Breast epithelium (tissue), 3 donors: ENCODE measurements at regions not wholly inside any gene's neighbourhood (a gene's known extent, or its start where the extent isn't known, plus 50 kb on each side); places are given as distances from the start of the nearest gene placed in this dataset.

Experiments
- POLR2A ChIP-seq: fragments of 450-650 bp; IDR thresholded peaks from one replicate; pipeline ENCODE4 v1.6.1; 2016; ENCODE audit warnings: antibody characterized with exemption, mild to moderate bottlenecking, moderate library complexity
- POLR2AphosphoS5 ChIP-seq, 3 donors: sonication (generic); formaldehyde crosslinking; IDR thresholded peaks; one replicate each; pipeline ENCODE4 v1.6.1; 2017; ENCODE audit warnings: antibody characterized with exemption in 3 of 3
- TF ChIP-seq, protein P1 (sequence below), 3 donors: fragments of 450-650 bp; IDR thresholded peaks; one replicate each; pipeline ENCODE4 v1.5.1; 2016 to 2017; ENCODE audit warnings: antibody characterized with exemption in 3 of 3, mild to moderate bottlenecking in 3 of 3, moderate library complexity in 3 of 3

DNA sequence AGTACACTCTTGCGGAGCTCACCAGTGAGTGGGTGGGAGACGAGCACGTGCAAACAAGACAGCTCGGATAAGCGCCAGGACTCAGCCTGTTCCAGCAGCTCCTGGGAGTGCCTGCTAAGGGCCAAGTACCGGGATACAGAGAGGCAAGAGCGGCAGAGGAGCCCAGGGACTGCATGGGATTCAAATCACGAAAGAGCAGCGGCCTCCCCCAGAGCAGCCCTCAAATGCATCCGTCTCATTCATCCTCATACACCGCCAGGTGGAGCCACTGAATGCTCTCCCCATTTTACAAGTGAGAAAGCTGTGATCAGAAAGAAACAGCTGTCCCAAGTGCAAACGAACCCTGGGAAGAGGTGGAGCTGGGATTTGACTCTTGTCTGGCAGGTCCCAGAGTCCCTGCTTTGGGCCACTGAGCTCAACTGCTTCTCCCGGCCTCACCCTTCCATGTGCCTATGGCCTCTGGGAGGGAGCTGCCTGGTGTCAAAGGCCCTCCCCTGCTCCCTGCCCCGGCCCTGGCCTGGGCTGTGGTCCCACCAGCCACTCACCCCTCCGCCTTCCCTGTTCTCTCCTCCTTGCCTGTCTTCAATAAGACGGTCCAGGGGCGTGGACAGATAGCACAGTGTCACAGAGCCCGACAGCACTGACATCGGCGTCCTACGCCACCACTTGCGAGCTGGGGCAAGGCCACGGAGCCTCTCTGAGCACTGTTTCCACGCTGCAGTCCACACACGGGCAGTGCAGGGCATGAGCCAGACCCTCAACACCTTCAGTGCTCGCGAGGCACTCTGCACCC, 72.8 kb upstream of the TAF1B start:
- TF ChIP-seq, protein P1, sequence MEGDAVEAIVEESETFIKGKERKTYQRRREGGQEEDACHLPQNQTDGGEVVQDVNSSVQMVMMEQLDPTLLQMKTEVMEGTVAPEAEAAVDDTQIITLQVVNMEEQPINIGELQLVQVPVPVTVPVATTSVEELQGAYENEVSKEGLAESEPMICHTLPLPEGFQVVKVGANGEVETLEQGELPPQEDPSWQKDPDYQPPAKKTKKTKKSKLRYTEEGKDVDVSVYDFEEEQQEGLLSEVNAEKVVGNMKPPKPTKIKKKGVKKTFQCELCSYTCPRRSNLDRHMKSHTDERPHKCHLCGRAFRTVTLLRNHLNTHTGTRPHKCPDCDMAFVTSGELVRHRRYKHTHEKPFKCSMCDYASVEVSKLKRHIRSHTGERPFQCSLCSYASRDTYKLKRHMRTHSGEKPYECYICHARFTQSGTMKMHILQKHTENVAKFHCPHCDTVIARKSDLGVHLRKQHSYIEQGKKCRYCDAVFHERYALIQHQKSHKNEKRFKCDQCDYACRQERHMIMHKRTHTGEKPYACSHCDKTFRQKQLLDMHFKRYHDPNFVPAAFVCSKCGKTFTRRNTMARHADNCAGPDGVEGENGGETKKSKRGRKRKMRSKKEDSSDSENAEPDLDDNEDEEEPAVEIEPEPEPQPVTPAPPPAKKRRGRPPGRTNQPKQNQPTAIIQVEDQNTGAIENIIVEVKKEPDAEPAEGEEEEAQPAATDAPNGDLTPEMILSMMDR (IDR thresholded peaks at IDR 0.05) = peak; percentile 43 to 71 (median 47)
- no peak for TF ChIP-seq POLR2A
- TF ChIP-seq POLR2AphosphoS5 (IDR thresholded peaks at IDR 0.05) = no peak
